ENCODE measurements at regions not wholly inside any gene's neighbourhood (a gene's known extent, or its start where the extent isn't known, plus 50 kb on each side); places are given as distances from the start of the nearest gene placed in this dataset.

- no peak overlapping the region for H4K8ac ChIP-seq (replicated peaks; ENCODE audit: insufficient read length, low read depth, low read length)
- no peak overlapping the region for H2BK12ac ChIP-seq (ENCODE audit: insufficient read length, low read depth, low read length)
- H3K27me3 ChIP-seq (ENCODE audit: insufficient read depth, low read length), result no peaks in the 10 kb centered on the region
- no CpG with 5 or more reads among the region's 10 CpGs for WGBS (ENCODE audit: extremely low coverage, insufficient read length, low lambda C conversion rate)
- no peaks in the 10 kb centered on the region for H3K9me3 ChIP-seq (ENCODE audit: control insufficient read depth, low read depth, low read length)
- Mint-ChIP-seq H3K27me3 (ENCODE audit: low read depth) (no peaks in the 10 kb centered on the region; the same call in 1 of the 2 replicates), H3K27ac (no peak overlapping the region), H3K9me3 (no peaks in the 10 kb centered on the region; a peak in 2 of 5 replicates), H3K4me1 (0 out of 4 replicates have a peak, but pooled peaks cover 0 to 4% of the 10 kb centered on the region in 2 experiments), H3K36me3 (ENCODE audit: insufficient read depth in 1 of 3, low read depth in 3 of 3) (0 out of 7 replicates have a peak, but pooled peaks cover 0 to 3% (median 0%) of the 10 kb centered on the region in 3 experiments), H3K4me3 (no peak overlapping the region)
- H4K91ac ChIP-seq (ENCODE audit: insufficient read length, low read depth, low read length), result no peak overlapping the region
- no peak overlapping the region for H2BK120ac ChIP-seq (ENCODE audit: low read depth, low read length, poor library complexity, severe bottlenecking)
- DNase-seq, result no peak
- H3K56ac ChIP-seq (ENCODE audit: insufficient read length, low read depth, low read length), result no peak overlapping the region
- H4K20me1 ChIP-seq (ENCODE audit: control insufficient read depth, insufficient read depth, insufficient read length), result no peaks in the 10 kb centered on the region
- H3K27ac ChIP-seq (ENCODE audit: insufficient read length, low read depth, low read length), result no peak overlapping the region
- H3K79me1 ChIP-seq (ENCODE audit: insufficient read depth, low read depth, low read length, poor library complexity, severe bottlenecking), result no peaks in the 10 kb centered on the region
- H3K9ac ChIP-seq (ENCODE audit: extremely low read depth, insufficient read length, low read length), result no peak overlapping the region
- no peak overlapping the region for H2BK20ac ChIP-seq (ENCODE audit: low read depth, low read length, poor library complexity, severe bottlenecking)
- TF ChIP-seq CTCF (conservative IDR thresholded peaks at IDR 0.05), result no peak
- no peak overlapping the region for H3K14ac ChIP-seq (ENCODE audit: insufficient read depth, low read length)
- H3K23me2 ChIP-seq (ENCODE audit: insufficient read length, low read depth, low read length, poor library complexity, severe bottlenecking), result no peaks in the 10 kb centered on the region
- no peak overlapping the region for H4K5ac ChIP-seq (ENCODE audit: insufficient read length, low read depth, low read length)
- no peak overlapping the region for H2BK5ac ChIP-seq (ENCODE audit: insufficient read length, low read length)
- H3K18ac ChIP-seq (ENCODE audit: insufficient read length, low read depth, low read length), result no peak overlapping the region
- H3T11ph ChIP-seq (ENCODE audit: low read length), result no peak overlapping the region
- no peak overlapping the region for H3K4ac ChIP-seq (ENCODE audit: low read depth, low read length)
- H3K79me2 ChIP-seq (ENCODE audit: insufficient read depth, low read length), result no peaks in the 10 kb centered on the region
- H3K23ac ChIP-seq (ENCODE audit: insufficient read length, low read depth, low read length), result no peak overlapping the region
- no peak overlapping the region for H2AK5ac ChIP-seq (ENCODE audit: insufficient read length, low read length)
- H2AFZ ChIP-seq (ENCODE audit: low read length), result no peak overlapping the region
- H3K4me1 ChIP-seq (ENCODE audit: insufficient read depth, low read length), result no peaks in the 10 kb centered on the region
- no peak overlapping the region for H3K4me2 ChIP-seq (ENCODE audit: insufficient read depth, insufficient read length, low read length)
- no peak overlapping the region for H2BK15ac ChIP-seq (ENCODE audit: low read depth, low read length)
These were observed 438.6 kb downstream of the RNF144A start for GRCh38 chr2:7355781-7356180.

All from H9 (cell line).